ENCODE measurements at regions not wholly inside any gene's neighbourhood (a gene's known extent, or its start where the extent isn't known, plus 50 kb on each side); places are given as distances from the start of the nearest gene placed in this dataset.
A peak's percentile ranks its signal among the peaks of the same experiment; 100 is the strongest.
"Not testable (repeated sequence)": the region's sequence is repeated elsewhere in the genome, so short reads cannot be mapped to it uniquely, and the experiment has no call there.

- DNase-seq: not testable (repeated sequence)
Measured at GRCh38 chr18:75987913-75988312, 507.1 kb downstream of the ZNF516 start.

- DNase-seq: no peak
Measured at GRCh38 chr18:75984853-75985252, 510.2 kb downstream of the ZNF516 start.

DNA sequence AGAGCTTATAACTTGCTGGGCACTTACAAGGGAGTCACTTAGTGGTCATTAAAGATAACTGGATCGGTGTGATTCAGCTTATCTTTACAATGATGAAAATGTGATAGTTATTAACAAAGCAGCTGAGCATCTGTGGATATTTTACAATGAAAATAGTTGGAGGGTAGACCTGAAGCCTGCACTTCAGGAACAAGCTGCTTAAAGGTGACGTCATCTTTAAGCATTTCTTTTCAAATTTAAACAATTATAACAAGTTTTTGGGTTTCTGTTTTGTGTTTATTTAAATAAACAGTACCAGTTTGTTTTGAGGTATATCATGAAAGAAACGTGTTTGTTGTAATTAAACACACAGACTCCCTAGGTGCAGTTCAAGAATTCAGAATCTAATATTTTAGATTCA, 513.9 kb downstream of the ZNF516 start:
- no peak for DNase-seq

DNA sequence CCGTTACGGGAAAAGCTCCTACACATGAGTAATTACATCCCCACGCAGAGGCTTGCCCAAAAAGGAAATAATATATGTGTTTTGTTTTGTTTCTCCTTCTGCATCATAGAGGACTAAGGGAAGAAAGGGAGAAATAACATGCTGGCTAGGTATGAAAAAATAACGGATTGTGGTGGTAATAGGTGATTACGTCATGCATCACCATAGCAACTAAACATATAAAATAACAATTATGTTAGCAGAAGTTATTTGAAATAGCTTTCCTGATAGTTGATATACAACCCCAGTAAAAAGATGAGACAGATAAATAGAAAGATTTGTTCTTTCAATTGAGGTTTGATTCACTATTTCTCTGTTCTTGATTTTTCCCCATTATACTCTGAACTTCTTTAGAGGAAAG, 518.0 kb downstream of the ZNF516 start:
- DNase-seq: no peak

DNA sequence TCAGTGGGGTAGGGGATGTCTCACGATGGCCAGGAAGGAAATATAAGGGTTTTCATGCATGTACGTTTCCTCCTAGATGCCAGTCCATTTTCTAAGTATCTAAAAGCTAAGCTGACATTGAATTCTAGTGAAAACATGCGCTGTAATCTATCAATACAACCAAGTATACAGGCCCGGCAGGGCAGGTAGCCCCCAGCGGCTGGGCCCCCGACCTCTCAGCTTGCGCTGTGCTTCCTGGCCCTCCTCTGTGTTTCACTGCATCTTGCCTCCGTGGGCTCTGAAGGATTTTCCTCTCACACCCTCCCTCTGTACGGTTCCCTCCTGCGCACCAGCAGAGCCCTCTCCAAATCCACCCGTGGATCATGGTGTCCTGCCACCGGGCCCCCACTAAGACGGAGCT, 524.8 kb downstream of the ZNF516 start:
- DNase-seq: no peak

GRCh38 chr18:75966431-75966830, 528.6 kb downstream of the ZNF516 start:
- no peak for DNase-seq

- DNase-seq: no peak
Measured at GRCh38 chr18:75962036-75962572, 532.9 kb downstream of the ZNF516 start.

GRCh38 chr18:75960356-75960755, 532.9 kb upstream of the SMIM21 start:
- DNase-seq: not testable (repeated sequence)

DNA sequence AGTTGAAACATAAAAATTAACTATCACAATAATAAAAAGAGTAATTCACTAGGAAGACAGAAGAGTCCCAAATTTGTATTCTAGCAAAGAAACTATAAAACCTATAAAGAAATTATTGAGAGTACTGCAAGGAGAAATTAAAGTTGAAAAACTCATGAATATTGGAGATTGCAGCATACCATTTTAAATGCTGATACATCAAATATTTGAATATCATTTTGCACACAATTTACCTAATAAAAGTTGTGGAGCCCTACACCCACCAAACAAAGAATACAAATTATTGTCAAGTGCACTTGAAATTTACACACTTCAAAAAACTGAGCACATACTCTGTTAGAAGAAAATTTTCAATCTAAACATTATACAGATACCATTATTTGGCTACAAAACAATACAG, 531.6 kb upstream of the SMIM21 start:
- DNase-seq: no peak

DNA sequence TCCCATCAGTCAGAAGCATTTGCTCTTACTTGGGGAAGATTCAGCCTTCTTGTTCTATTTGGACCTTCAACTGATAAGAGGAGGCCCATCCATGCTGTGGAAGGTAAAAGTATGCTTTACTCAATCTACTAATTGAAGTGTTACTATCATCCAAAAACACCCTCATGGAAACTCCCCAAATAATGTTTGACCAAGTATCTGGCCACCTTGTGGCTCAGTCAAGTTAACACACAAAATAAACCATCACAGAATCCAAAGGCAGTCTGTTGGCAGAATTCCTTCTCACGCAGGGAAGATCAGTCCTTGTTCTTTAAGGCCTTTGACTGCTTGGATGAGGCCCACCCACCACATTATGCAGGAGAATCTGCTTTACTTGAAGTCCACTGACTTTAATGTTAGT, 531.2 kb upstream of the SMIM21 start:
- no peak for DNase-seq

DNA sequence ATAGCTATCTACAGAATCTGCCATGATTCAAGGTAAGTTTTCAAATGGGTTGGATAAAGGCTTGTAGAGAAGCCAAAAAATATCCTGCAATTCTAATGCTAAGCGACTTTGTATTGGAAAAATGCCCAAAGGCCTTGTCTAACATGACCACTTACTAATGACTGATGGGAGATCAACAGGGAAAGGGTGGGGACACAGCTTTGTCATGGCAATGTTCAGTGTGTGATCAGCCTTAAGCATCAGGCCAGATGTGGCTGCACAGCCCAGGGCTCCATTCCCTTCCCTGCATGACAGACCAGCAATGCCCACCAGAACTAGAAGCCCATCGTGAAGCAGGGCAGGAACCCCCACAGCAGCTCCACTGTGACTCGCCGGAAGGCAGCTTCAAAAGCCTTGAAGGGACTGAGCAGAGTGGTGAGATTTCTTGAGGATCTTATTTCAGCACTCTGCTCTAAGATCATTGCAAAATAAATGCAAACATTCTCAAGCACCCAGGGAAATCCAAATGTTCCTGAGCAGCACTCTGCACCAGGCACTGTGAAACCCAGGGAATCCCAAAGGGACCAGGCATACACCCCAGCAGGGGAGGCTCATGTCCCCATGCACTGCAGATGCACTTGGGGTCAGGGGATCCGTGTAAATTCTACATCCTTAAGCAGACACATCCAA, 517.9 kb upstream of the SMIM21 start:
- no peak for DNase-seq

GRCh38 chr18:75937306-75937705, 509.8 kb upstream of the SMIM21 start:
- no peak for DNase-seq

DNA sequence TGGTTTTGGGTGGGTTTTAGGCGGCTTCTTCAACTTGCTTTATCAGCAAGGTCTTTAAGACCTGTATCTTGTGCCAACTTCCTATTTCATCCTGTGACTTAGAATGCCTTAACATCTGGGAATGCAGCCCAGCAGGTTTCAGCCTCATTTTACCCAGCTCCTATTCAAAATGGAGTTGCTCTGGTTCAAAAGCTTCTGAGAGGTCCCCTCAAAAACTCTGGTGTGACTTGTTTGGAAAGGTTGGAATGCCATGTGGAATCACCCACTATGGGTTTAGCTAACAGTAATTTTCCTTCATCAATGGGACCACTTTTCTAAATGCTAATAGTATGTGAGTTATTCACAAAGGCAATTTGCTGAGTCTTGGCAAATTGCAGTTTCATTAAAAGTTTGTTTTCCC, 509.4 kb upstream of the SMIM21 start:
- no peak for DNase-seq

DNA sequence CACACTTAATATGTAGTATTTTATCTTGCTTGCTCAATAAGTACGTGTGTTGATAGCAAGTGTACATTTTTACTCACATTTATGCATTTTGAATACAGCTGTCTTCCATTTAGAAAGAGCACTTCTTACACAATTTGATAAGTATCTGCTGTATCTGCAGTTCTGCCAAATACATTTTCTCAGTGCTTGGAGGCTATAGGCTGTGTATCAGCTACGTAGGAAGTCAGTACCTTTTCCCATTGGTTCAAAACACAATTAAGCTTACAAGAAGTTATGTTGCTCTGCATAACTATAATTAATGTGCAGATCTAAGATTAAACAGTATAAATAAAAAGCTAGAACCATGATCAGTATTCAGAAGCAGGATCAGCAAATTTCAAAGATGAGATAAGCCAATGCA, 503.6 kb upstream of the SMIM21 start:
- no peak for DNase-seq

DNA sequence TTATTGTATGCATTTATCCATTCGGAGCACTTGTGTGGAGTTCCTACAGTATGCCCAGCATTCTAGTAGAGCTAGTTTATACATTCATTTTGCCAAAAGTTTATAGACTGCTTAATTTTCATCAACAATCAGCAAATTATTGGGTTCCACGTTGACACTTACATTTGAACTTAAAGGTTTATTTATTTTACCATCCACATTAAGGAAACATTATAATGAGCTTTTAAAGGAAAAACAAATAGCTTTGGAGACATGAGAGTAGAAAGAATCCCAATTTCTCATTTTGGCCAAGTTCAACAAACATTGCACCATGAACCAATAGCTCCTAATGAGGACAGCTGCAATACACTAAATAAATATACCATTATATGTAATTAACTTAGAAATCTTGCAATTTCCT, 501.2 kb upstream of the SMIM21 start:
- no peak for DNase-seq

- DNase-seq: no peak
Measured at GRCh38 chr18:75927791-75928190, 500.3 kb upstream of the SMIM21 start.

DNA sequence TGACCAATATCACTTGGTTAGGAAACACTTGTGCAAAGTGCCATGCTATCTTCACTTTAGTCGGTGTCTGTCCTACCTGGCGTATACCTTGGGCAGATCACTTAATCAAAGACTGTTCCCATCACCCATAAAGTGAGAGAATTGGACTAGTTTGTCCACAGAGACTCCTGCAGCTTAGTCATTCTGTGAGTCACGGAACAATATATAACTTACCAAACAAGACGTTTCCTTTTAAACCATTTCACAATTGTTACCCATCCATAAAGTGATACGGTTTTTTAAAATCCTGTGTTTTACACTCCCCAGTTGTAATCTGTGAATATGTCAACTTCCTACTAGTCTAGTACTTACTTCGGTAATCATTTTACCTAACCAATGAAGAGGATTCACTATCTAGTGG, 499.3 kb upstream of the SMIM21 start:
- no peak for DNase-seq

DNA sequence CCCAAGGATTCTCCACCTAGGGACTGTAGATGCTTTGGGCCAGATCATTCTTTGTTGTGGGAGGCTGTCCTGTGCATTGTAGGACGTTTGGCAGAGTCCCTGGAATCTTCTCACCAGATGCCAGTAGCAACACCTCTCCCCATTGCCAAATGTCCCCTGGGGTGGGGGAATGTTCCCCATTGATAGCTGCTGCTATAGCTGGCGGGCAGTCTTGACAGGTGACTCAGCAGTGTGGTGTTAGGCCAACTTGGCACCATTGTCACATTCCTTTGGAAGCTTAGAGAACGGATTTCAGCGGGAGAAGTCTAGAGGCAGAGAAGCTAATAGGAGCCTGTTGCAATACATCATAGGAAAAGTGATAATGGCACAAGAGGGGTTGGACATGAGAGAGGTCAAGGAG, 495.7 kb upstream of the SMIM21 start:
- DNase-seq: no peak

GRCh38 chr18:75916624-75916982, 489.1 kb upstream of the SMIM21 start:
- DNase-seq: no peak

- peak in 2 of 3 experiments; percentile 69 to 81 for DNase-seq
Measured at GRCh38 chr18:75915941-75916623, 488.6 kb upstream of the SMIM21 start.

DNA sequence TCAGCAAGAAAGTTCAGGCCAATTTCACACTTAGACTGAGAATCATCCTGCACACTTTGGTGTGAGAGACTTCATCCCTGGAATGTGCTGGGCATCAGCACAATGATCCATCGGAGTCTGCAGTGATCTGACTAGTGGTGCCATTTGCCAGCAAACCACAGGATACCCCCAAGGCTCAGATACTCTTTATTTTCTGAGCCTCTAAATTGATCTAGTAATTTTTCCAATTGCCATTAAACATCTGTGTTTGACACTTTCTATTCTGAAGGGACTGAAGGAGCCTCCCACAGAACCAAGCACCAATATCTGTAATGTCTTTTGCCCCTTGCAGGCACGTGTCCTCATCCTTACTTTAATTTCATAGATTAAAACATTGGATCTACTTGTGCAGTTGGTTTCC, 485.3 kb upstream of the SMIM21 start:
- DNase-seq: no peak

DNA sequence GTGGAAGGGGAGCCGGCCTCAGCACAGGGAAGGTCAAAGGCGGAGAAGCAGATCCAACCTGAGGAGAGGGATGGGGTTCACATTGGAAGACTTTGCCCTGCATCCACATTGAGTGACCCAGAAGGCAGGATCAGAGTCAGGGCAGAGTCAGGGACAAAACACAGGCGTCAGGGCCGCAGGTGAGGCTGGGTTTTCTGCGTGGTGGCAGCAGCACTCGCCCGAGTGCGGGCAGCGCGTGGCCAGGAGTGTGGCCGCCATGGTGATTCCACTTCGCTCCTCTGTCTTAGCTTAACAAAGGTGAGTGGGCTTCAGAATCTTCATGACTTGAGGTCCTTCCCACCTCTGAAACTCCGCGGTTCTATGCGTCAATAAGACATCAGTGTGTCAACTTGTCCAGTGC, 476.9 kb upstream of the SMIM21 start:
- DNase-seq: no peak

- no peak for DNase-seq
Measured at GRCh38 chr18:75898651-75899050, 471.1 kb upstream of the SMIM21 start.

DNA sequence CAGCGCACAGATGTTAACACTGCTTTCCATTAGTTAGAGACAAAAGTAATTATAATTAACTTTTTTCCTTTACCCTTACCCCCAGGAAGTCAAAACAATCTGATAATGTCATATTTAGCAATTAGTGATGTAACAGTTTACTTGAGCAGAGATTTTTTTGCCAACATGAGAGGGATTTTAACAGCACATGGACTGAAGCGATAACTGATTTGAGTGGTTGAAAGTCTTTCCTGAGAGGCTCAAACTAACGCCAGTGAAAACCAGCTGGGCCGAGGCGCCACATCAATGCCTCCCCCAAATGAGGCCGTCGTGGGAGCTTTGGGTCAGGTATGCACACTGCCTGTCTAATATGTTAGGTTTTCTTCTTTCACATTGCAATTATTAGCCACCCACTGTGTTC, 469.9 kb upstream of the SMIM21 start:
- peak in 1 of 3 experiments; percentile 59 for DNase-seq

DNA sequence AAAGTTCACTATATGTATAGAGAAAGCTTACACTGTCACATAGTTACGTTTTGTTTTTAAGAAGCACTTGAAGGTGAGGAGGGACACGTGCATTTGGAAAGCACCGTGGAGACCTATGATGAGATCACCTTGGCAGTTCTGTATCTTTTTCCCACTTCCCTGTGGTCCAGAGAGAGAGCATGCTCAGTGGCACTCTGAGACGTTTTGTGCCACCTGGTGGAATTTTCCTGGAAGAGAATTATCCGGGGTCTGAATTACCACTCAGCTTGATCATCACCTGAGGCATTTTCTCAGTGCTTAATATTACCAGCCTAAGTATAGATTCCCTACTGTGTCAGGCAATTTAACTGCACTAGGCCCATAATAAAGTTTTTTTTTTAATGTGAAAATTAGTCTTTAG, 469.4 kb upstream of the SMIM21 start:
- DNase-seq: peak; percentile 30 to 93 (median 70)

Measured in NCI-H1417 (cell line).